Natural killer cell treated with Interleukin-12 subunit alpha and Interleukin-12 subunit beta and Interleukin-15 and Interleukin-18, amount 100 ng/mL, for 72 hours (primary cell): ENCODE measurements at regions not wholly inside any gene's neighbourhood (a gene's known extent, or its start where the extent isn't known, plus 50 kb on each side); places are given as distances from the start of the nearest gene placed in this dataset.
A peak's percentile ranks its signal among the peaks of the same experiment; 100 is the strongest.

Source experiments
- ATAC-seq, 2 donors: fragments of 150-1000 bp; cut with Tn5 transposase in 1 of 2; sonication (Bioruptor Pico), chemical (Tn5 transposase) in 1 of 2; 2 replicates each; pipeline ENCODE4 v1.10.0; 2021
- DNase-seq: peaks from one replicate; pipeline ENCODE4 v3.0.0; 2022; ENCODE audit warnings: low spot score
- H3K27ac Mint-ChIP-seq, 2 donors: 1 replicate in 1 of 2; 2 replicates in 1 of 2; pipeline ENCODE4 v1.8.0; 2022; ENCODE audit warnings: mixed read lengths in 2 of 2, mild to moderate bottlenecking in 1 of 2, moderate library complexity in 1 of 2
- H3K27me3 Mint-ChIP-seq, 2 donors: 1 replicate in 1 of 2; 2 replicates in 1 of 2; pipeline ENCODE4 v1.8.0; 2022; ENCODE audit warnings: mixed read lengths in 2 of 2
- H3K36me3 Mint-ChIP-seq: one replicate; pipeline ENCODE4 v1.8.0; 2022; ENCODE audit warnings: mixed read lengths
- H3K4me1 Mint-ChIP-seq, 2 donors: 1 replicate in 1 of 2; 2 replicates in 1 of 2; pipeline ENCODE4 v1.8.0; 2022; ENCODE audit warnings: low read depth in 2 of 2, mixed read lengths in 2 of 2, mild to moderate bottlenecking in 1 of 2
- H3K4me3 Mint-ChIP-seq: one replicate; pipeline ENCODE4 v1.8.0; 2022; ENCODE audit warnings: mixed read lengths
- H3K9me3 Mint-ChIP-seq: 2 replicates; pipeline ENCODE4 v1.8.0; 2022; ENCODE audit warnings: mixed read lengths

DNA sequence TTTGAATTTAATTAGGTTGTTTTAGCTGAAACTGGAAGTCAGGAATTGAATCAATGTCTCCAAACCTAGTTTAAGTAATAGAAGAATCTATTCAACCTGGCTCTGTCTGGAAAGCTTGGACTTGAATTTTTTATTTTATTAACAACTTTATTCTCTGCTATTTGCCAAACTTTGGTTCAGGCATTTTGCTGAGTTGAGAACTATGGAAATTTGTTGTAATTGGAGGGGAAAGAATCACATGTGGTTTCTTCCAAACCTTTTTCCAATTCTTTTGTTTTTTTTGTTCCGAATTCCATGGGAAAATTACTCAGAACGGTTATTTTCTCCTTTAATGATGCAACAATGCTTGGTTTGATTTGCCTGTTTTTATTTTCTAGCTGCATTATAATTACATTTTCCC is 98.2 kb upstream of the RPS23 start:
- ATAC-seq (no peak), DNase-seq (no peak)
- no peak overlapping the region for H3K27ac Mint-ChIP-seq
- H3K27me3 Mint-ChIP-seq: peaks cover 0 to 5% of the 10 kb centered on the region in 2 donors
- H3K4me1 Mint-ChIP-seq: peaks cover 6 to 28% of the 10 kb centered on the region in 2 donors
- peaks cover 6% of the 10 kb centered on the region for H3K36me3 Mint-ChIP-seq
- no peak overlapping the region for H3K4me3 Mint-ChIP-seq
- peaks cover 12% of the 10 kb centered on the region for H3K9me3 Mint-ChIP-seq

GRCh38 chr5:82375488-82376244 is 97.5 kb upstream of the RPS23 start:
- no peak overlapping the region for H3K4me3 Mint-ChIP-seq
- peaks cover 6 to 25% of the 10 kb centered on the region in 2 donors for H3K4me1 Mint-ChIP-seq
- DNase-seq: no peak
- no peak overlapping the region for H3K27ac Mint-ChIP-seq
- ATAC-seq: peak in 1 of 2 donors; percentile 32
- H3K36me3 Mint-ChIP-seq: peaks cover 6% of the 10 kb centered on the region
- H3K9me3 Mint-ChIP-seq: peaks cover 12% of the 10 kb centered on the region
- H3K27me3 Mint-ChIP-seq: peaks cover 0 to 5% of the 10 kb centered on the region in 2 donors

DNA sequence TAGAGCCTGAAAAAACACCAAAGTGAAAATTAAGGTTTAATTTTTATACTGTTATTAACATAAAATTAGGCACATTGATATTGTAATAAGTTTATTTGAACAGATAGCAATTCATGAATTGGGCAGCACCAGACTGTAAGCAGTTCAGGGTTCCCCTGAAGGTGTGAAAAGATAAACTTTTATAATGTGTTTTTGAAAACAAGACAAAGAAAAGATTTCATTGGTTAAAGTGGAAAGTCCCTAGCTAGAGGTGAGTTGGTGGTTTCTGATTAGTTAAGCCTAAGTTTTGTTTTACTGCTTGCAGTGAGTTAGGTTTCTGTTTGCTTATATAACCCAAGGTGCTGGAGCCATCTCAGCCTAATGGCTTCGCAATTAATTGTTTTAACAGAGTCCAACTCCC is 96.5 kb upstream of the RPS23 start:
- peaks cover 6 to 23% of the 10 kb centered on the region in 2 donors for H3K4me1 Mint-ChIP-seq
- DNase-seq: no peak
- H3K27me3 Mint-ChIP-seq: peaks cover 0 to 5% of the 10 kb centered on the region in 2 donors
- ATAC-seq: no peak
- H3K9me3 Mint-ChIP-seq: peaks cover 9% of the 10 kb centered on the region
- H3K27ac Mint-ChIP-seq: peak overlapping the region in 1 of 2 donors; percentile 55
- peak overlapping the region; percentile 20 for H3K4me3 Mint-ChIP-seq
- peaks cover 6% of the 10 kb centered on the region for H3K36me3 Mint-ChIP-seq

DNA sequence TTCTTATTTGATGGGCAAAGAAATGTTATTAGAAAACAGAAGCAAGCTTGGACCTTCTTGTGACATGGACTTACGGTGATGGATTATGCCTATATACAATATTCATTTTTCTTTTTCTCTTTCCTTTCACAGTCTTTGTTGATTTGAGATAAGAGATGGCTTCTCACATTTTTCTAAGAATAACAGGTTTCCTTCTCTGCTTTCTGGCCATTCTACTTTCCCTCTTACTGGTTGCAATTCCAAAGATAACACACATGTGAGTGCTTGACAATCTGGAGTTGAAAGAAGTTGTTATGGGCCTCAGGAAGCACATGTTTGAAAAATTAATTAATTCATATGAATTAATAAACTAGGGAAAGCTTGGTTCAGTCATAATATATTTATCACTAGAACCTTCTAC is 89.8 kb upstream of the RPS23 start:
- DNase-seq: no peak
- H3K27ac Mint-ChIP-seq: peak overlapping the region in 1 of 2 donors; percentile 27
- H3K4me3 Mint-ChIP-seq: no peak overlapping the region
- H3K36me3 Mint-ChIP-seq: peaks cover 5% of the 10 kb centered on the region
- peaks cover 0 to 6% of the 10 kb centered on the region in 2 donors for H3K27me3 Mint-ChIP-seq
- ATAC-seq: no peak
- no peaks in the 10 kb centered on the region for H3K9me3 Mint-ChIP-seq
- H3K4me1 Mint-ChIP-seq: peaks cover 13 to 26% of the 10 kb centered on the region in 2 donors

- Mint-ChIP-seq H3K4me1 (peaks cover 23 to 37% of the 10 kb centered on the region in 2 donors), H3K4me3 (no peak overlapping the region), H3K9me3 (no peaks in the 10 kb centered on the region), H3K36me3 (peaks cover 6% of the 10 kb centered on the region), H3K27me3 (peaks cover 2 to 13% of the 10 kb centered on the region in 2 donors), H3K27ac (peak overlapping the region; percentile 36 to 61)
- DNase-seq: no peak
- ATAC-seq: peak; percentile 53 to 63
These were observed 87.6 kb upstream of the RPS23 start for GRCh38 chr5:82365744-82366228.

DNA sequence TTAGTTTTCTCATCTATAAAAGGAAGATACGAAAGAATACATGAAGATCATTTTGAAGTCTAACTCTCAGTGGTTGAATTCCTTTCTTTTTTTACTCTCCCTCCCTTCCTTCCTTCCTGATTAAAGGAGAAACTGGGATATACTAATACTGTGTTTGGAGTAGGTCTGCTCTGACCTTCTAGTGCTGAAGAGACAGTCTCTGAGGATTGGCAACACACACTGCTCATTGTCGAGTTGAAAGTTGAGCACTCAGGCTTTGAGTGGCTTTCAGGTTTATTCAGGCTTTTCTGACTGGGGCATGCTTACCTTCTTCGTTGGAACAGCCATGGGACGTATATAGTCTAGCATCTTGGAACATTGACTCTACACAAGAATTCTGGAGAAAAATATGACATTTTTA is 86.9 kb upstream of the RPS23 start:
- Mint-ChIP-seq H3K9me3 (no peaks in the 10 kb centered on the region), H3K27ac (peak overlapping the region in 1 of 2 donors; percentile 61), H3K27me3 (peaks cover 2 to 13% of the 10 kb centered on the region in 2 donors), H3K4me3 (no peak overlapping the region), H3K36me3 (peaks cover 10% of the 10 kb centered on the region), H3K4me1 (peaks cover 31 to 42% of the 10 kb centered on the region in 2 donors)
- ATAC-seq (no peak), DNase-seq (no peak)

- no peak for ATAC-seq
- Mint-ChIP-seq H3K36me3 (peaks cover 14% of the 10 kb centered on the region), H3K27me3 (peaks cover 2 to 13% of the 10 kb centered on the region in 2 donors), H3K4me1 (peaks cover 36 to 48% of the 10 kb centered on the region in 2 donors), H3K4me3 (no peak overlapping the region), H3K9me3 (no peaks in the 10 kb centered on the region), H3K27ac (peak overlapping the region in 1 of 2 donors; percentile 61)
- DNase-seq: no peak
These were observed 86.3 kb upstream of the RPS23 start for GRCh38 chr5:82364497-82364896.

DNA sequence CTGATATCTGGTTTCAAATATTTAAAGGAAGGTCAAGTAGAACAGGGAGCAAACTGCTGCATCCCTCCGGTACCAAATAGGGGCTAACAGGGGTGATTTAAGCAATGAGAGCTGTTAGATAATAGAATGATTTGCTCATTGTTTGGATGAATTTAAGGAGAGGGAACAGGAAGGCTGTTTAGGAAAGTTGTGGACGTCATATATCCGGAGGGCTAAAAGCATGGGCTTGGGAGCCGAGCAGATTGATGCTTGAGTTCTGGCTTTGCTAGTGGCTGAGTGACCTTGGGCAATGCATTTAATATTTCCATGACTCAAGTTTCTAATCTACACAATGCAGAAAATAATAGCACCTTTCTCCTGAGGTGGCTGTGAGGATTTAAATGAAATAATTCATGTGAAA is 85.4 kb upstream of the RPS23 start:
- H3K9me3 Mint-ChIP-seq: no peaks in the 10 kb centered on the region
- H3K27me3 Mint-ChIP-seq: peaks cover 2 to 13% of the 10 kb centered on the region in 2 donors
- H3K4me3 Mint-ChIP-seq: no peak overlapping the region

DNA sequence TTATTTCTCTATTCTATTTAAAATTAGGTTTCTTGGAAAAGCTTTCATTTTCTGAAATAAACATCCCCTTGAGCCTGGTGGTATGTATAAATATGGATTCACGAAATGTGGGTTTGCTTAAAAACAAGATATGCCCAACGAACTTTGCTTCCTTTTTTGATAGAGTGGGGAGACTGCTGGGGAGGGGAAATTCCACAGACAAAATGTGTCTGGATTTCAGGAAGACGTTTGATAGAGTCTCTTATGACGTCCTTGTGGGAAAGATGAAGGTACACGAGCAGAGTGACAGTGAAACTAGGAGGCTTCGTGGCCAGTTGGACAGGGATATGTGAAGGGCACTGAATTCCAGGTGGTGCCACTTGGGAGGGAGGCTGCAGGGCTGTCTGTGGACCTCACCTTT is 84.5 kb upstream of the RPS23 start:
- peak overlapping the region; percentile 88 to 89 for H3K27ac Mint-ChIP-seq
- peaks cover 55 to 64% of the 10 kb centered on the region in 2 donors for H3K4me1 Mint-ChIP-seq
- DNase-seq (no peak), ATAC-seq (no peak)
- no peaks in the 10 kb centered on the region for H3K9me3 Mint-ChIP-seq
- peaks cover 14% of the 10 kb centered on the region for H3K36me3 Mint-ChIP-seq
- H3K4me3 Mint-ChIP-seq: peak overlapping the region; percentile 30
- H3K27me3 Mint-ChIP-seq: peaks cover 2 to 13% of the 10 kb centered on the region in 2 donors

More for the DNA sequence above, 85.4 kb upstream of the RPS23 start:
- Mint-ChIP-seq H3K27ac (peak overlapping the region in 1 of 2 donors; percentile 89), H3K4me1 (peaks cover 46 to 56% of the 10 kb centered on the region in 2 donors), H3K36me3 (peaks cover 14% of the 10 kb centered on the region)
- DNase-seq (no peak), ATAC-seq (no peak)

DNA sequence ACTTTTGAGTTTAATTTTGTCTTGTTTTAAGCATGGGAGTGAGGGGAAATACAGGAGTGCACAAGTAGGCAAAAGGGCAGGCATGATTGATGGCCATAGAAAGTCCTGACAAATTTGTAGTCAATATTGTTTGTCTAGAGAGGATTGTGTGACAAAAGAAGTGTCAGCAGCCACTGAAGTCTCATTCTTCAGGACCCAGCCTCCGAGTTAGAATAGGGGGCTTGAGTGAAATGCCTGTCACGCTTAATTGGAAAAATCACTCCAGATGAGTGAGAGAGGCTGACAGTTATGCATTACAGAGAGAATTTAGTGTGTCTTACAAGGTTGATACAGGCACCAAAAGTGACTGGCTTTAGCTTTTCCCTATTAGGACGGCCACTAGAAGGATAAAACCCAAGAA is 81.9 kb upstream of the RPS23 start:
- Mint-ChIP-seq H3K4me3 (peak overlapping the region; percentile 75), H3K9me3 (no peaks in the 10 kb centered on the region), H3K4me1 (peaks cover 62 to 63% of the 10 kb centered on the region in 2 donors), H3K36me3 (peaks cover 9% of the 10 kb centered on the region), H3K27ac (peak overlapping the region; percentile 88 to 89), H3K27me3 (peaks cover 2 to 13% of the 10 kb centered on the region in 2 donors)
- DNase-seq: no peak
- ATAC-seq: no peak

DNA sequence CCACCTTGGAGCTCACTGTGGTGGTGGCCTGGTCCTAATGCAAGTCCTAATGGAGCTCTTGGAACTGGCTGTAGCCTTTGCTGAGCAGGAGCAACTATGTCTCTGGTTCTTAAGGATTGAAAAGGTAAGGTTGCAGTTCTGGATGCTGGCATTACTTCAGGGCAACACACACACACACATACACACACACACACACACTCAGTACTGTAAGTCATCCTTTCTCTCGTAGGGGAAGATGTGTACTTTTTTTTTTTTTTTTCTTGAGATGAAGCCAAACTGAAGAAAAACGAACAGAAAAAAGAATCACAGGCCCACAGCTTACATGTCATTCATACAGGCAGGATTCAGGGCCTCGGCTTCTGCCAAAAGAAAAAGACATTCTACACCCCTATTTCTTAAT is 81.1 kb upstream of the RPS23 start:
- H3K9me3 Mint-ChIP-seq: no peaks in the 10 kb centered on the region
- H3K4me3 Mint-ChIP-seq: peak overlapping the region; percentile 75
- DNase-seq (no peak), ATAC-seq (no peak)
- peaks cover 9% of the 10 kb centered on the region for H3K36me3 Mint-ChIP-seq
- peaks cover 2 to 13% of the 10 kb centered on the region in 2 donors for H3K27me3 Mint-ChIP-seq
- peak overlapping the region; percentile 88 to 89 for H3K27ac Mint-ChIP-seq
- peaks cover 65 to 69% of the 10 kb centered on the region in 2 donors for H3K4me1 Mint-ChIP-seq

DNA sequence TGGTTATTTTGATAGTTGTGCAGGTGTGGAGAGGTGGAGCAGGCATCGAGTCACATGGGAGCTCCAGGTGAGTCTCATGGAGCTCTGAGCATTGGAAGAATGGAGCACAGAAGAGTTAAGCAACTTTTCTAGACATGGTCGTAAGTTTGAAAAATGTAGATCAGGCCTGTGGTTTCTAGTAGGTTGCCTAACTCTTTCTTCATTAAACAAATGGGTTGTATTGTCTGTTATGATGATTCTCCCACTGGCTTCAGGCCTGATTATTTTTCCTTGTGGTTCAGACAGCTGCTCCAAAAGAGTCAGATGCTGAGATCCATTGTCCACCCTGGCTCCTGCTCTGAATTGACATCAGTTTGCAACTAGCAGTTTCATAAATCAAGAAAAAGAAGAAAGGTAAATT is 80.3 kb upstream of the RPS23 start:
- Mint-ChIP-seq H3K9me3 (no peaks in the 10 kb centered on the region), H3K4me3 (peak overlapping the region; percentile 75), H3K4me1 (peaks cover 72 to 75% of the 10 kb centered on the region in 2 donors), H3K36me3 (peaks cover 9% of the 10 kb centered on the region), H3K27ac (peak overlapping the region; percentile 88 to 89), H3K27me3 (peaks cover 2 to 12% of the 10 kb centered on the region in 2 donors)
- ATAC-seq (no peak), DNase-seq (no peak)

DNA sequence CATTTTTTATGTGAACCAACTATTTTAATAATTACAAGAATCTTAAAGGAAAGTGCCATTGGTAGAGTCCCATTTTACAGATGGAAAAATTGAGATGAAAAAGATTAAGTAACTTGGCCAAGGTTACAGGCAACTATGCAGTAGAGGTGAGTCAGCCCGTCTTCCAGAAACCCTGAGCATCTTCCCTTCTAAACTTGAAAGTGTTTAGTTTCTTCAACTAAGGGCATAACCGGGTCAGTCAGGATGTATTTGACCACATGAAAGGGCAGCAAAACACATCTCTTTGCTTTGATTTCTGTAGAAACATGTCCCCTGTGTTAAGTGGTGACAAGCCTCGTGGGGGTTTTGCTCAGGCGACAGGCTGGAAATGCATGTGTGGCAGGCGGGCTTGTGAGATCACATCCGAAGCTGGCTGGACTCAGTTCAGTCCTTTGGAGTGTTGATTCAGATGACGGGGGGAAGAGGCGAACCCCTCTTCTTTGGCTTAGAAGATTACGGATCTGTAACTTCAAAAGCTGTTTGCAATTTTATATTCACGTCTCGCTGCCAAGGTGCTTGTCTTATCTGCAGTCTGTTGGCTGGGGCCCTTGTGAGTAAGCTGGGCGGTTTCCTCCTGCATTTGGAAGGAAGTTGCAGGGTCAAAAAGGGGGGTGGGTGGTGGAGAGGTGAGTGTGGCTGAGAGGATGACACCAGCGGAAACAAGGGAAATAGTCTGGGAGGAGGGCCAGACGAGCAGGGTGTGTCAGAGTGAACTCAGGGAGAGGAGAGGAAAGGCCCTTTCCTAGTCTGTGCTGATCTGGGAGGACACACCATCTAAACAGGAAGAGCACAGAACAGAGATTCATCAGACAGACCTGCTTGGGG is 78.9 kb upstream of the RPS23 start:
- H3K27ac Mint-ChIP-seq: peak overlapping the region; percentile 88 to 89
- peaks cover 9% of the 10 kb centered on the region for H3K36me3 Mint-ChIP-seq
- peaks cover 71 to 76% of the 10 kb centered on the region in 2 donors for H3K4me1 Mint-ChIP-seq
- DNase-seq: peak; percentile 84
- no peaks in the 10 kb centered on the region for H3K27me3 Mint-ChIP-seq
- no peaks in the 10 kb centered on the region for H3K9me3 Mint-ChIP-seq
- peak overlapping the region; percentile 75 for H3K4me3 Mint-ChIP-seq
- ATAC-seq: peak; percentile 81 to 86
